Hematopoietic multipotent progenitor cell treated with erythropoietin and hydrocortisone succinate and interleukin-3 and kit ligand, for 15 days (in vitro differentiated cells): ENCODE measurements at regions not wholly inside any gene's neighbourhood (a gene's known extent, or its start where the extent isn't known, plus 50 kb on each side); places are given as distances from the start of the nearest gene placed in this dataset.

Experiments used
- DNase-seq: peaks from one replicate; pipeline ENCODE4 v3.0.0-alpha.2; 2015; ENCODE audit warnings: low spot score

- no peak for DNase-seq
Observed at GRCh38 chr2:15780234-15780633, 160.1 kb upstream of the MYCN start.

- no peak for DNase-seq
Observed at GRCh38 chr2:15780912-15781574, 159.3 kb upstream of the MYCN start.

GRCh38 chr2:15782009-15782751, 158.2 kb upstream of the MYCN start:
- no peak for DNase-seq

- no peak for DNase-seq
Observed at GRCh38 chr2:15782769-15783294, 157.5 kb upstream of the MYCN start.

GRCh38 chr2:15783489-15783888, 156.9 kb upstream of the MYCN start:
- no peak for DNase-seq

- DNase-seq = no peak
Observed at GRCh38 chr2:15784106-15784885, 156.1 kb upstream of the MYCN start.

- no peak for DNase-seq
Observed at GRCh38 chr2:15784886-15785801, 155.2 kb upstream of the MYCN start.

GRCh38 chr2:15786003-15786654, 154.2 kb upstream of the MYCN start:
- DNase-seq = no peak

- DNase-seq = no peak
Observed at GRCh38 chr2:15786901-15787300, 153.4 kb upstream of the MYCN start.

GRCh38 chr2:15787535-15788454, 152.6 kb upstream of the MYCN start:
- DNase-seq = no peak

- DNase-seq = no peak
Observed at GRCh38 chr2:15788455-15788829, 151.9 kb upstream of the MYCN start.

GRCh38 chr2:15788830-15789229, 151.5 kb upstream of the MYCN start:
- DNase-seq = no peak

GRCh38 chr2:15789381-15790062, 150.8 kb upstream of the MYCN start:
- no peak for DNase-seq

GRCh38 chr2:15790326-15790725, 150.0 kb upstream of the MYCN start:
- DNase-seq = no peak

GRCh38 chr2:15790838-15791237, 149.5 kb upstream of the MYCN start:
- DNase-seq = no peak

GRCh38 chr2:15791294-15791693, 149.1 kb upstream of the MYCN start:
- DNase-seq = no peak

GRCh38 chr2:15792331-15792730, 148.0 kb upstream of the MYCN start:
- DNase-seq = no peak

GRCh38 chr2:15793078-15793913, 147.1 kb upstream of the MYCN start:
- DNase-seq = no peak

- no peak for DNase-seq
Observed at GRCh38 chr2:15793978-15794377, 146.4 kb upstream of the MYCN start.
